ENCODE measurements at regions not wholly inside any gene's neighbourhood (a gene's known extent, or its start where the extent isn't known, plus 50 kb on each side); places are given as distances from the start of the nearest gene placed in this dataset.

DNA sequence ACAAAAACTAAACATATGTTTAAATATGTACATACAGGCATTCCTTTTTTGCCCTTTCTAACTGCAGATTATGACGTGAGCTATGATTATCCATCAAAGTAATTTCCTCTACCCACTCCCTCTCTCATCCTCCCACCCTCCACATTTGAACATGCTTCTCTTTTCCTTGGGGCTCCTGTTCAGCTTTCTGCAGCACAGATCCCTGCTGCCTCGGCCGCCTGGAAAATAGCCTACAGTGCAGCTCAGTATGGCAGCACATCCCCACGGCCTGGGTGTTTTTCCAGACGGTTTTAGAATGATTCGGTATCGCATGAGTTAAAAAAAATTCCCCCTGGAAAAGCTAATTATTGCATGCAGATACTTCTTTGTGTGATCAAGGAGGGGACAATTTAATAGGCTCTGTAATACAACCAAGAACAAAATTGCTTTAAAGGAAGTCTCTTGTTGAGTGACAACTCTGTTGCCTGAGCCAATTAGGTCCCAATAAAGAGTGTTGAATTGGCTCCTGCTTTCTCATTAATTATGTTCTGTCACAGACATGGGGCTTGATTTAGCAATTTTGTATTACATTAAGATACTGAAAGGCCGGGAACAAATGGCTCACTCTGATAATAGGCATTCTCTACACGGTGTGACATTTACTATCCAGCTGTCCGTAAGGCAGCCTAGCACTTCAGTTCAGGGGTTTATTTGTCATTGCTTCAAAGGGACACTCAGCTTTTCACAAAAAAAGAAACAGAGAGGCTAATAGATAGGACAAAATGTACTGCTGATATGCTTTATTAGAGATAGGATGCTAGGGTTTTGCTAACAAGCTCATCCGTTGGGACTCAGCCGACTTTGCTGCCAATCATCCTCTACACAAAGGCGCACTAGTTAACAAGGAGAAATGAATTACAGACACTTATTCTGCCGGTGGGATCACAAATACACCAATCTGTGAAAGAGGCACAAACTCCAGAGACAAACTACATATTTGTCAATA is 285.8 kb upstream of the G2E3 start:
- TF ChIP-seq, protein P1, sequence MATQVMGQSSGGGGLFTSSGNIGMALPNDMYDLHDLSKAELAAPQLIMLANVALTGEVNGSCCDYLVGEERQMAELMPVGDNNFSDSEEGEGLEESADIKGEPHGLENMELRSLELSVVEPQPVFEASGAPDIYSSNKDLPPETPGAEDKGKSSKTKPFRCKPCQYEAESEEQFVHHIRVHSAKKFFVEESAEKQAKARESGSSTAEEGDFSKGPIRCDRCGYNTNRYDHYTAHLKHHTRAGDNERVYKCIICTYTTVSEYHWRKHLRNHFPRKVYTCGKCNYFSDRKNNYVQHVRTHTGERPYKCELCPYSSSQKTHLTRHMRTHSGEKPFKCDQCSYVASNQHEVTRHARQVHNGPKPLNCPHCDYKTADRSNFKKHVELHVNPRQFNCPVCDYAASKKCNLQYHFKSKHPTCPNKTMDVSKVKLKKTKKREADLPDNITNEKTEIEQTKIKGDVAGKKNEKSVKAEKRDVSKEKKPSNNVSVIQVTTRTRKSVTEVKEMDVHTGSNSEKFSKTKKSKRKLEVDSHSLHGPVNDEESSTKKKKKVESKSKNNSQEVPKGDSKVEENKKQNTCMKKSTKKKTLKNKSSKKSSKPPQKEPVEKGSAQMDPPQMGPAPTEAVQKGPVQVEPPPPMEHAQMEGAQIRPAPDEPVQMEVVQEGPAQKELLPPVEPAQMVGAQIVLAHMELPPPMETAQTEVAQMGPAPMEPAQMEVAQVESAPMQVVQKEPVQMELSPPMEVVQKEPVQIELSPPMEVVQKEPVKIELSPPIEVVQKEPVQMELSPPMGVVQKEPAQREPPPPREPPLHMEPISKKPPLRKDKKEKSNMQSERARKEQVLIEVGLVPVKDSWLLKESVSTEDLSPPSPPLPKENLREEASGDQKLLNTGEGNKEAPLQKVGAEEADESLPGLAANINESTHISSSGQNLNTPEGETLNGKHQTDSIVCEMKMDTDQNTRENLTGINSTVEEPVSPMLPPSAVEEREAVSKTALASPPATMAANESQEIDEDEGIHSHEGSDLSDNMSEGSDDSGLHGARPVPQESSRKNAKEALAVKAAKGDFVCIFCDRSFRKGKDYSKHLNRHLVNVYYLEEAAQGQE (IDR thresholded peaks at IDR 0.05; ENCODE audit: insufficient read depth in 1 of 2, low read depth in 2 of 2, low read length in 2 of 2), result no peak
- no peak for TF ChIP-seq FOXP2 (optimal IDR thresholded peaks at IDR 0.05; ENCODE audit: borderline replicate concordance, extremely low read depth, extremely low read length, insufficient read depth)
- TF ChIP-seq SIN3A (IDR thresholded peaks at IDR 0.05; ENCODE audit: borderline replicate concordance, insufficient read depth, low read length), result no peak
- TF ChIP-seq POLR2AphosphoS5 (IDR thresholded peaks at IDR 0.05; ENCODE audit: low read depth, low read length), result no peak
- TF ChIP-seq TAF1 (IDR thresholded peaks at IDR 0.05; ENCODE audit: borderline replicate concordance, insufficient read depth, low read length), result no peak

DNA sequence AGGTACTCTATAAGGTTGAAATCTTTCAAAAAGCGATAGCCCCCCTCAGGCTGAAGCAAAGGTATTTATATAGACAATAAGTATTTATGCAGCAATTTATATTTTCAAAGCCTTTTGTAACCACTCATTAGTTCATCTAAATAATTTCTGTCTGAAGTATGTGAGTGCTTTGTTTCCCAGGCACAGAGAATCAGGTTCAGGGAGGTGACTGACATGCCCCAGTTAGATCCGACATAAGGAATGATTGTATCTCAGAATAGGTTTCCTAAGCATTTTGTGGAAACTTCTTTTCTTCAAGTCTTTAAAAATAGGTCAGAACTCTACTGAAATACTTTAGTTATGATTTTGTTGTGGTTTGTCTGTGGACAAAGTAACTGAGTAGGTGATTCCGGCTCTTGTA is 283.4 kb upstream of the G2E3 start:
- TF ChIP-seq TAF1 (IDR thresholded peaks at IDR 0.05; ENCODE audit: borderline replicate concordance, insufficient read depth, low read length) (no peak), FOXP2 (optimal IDR thresholded peaks at IDR 0.05; ENCODE audit: borderline replicate concordance, extremely low read depth, extremely low read length, insufficient read depth) (no peak), SIN3A (IDR thresholded peaks at IDR 0.05; ENCODE audit: borderline replicate concordance, insufficient read depth, low read length) (no peak), POLR2AphosphoS5 (IDR thresholded peaks at IDR 0.05; ENCODE audit: low read depth, low read length) (no peak)
- TF ChIP-seq, protein P1 (IDR thresholded peaks at IDR 0.05; ENCODE audit: insufficient read depth in 1 of 2, low read depth in 2 of 2, low read length in 2 of 2), result no peak

DNA sequence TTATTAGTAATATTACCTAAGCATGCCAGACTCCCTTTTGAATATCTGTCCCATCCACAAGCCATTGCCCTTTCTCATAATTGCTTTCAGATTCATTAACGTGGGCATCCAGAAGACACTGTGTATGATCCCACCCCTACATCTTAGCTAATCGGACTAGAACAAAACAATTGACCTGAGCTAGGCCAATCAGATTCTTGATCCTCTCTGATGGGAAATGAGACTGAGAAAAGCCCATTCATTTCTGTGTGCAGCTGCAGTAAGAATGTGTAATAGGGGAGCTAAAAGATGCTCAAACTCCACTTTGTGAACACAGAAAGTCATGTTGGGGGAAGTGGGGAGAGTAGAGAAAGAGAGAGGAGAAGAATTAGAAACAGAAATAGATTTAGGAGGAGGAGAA is 281.7 kb upstream of the G2E3 start:
- TF ChIP-seq SIN3A (IDR thresholded peaks at IDR 0.05; ENCODE audit: borderline replicate concordance, insufficient read depth, low read length), result no peak
- no peak for TF ChIP-seq POLR2AphosphoS5 (IDR thresholded peaks at IDR 0.05; ENCODE audit: low read depth, low read length)

DNA sequence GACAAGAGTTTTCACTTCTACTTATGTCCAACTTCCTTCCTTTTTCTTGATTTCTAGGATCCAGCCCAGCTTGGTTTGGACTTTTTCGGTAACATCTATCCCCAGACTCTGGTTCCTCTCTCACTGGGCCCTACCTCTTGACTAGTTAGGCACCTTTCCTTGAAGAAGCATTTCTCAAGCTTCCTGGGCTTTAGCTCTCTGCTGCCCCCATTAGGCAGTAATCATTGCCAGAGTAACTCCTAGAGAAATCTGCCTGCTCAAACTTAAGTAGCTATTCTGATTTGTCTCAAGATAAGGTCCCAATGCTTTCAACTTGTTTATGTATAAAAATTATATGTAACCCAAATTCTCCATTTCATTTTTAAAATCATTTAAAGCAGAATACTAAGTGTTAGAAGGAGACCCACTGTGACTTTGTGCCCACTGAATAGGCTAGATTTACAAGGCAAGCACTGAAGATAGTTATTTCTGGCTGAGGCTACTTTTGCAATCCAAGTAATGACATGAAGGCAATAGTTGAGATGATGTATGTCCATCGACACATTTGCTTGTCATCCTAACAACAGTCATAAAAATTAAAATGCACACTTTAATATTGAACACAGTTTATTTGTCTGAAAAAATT is 275.0 kb upstream of the G2E3 start:
- no peak for TF ChIP-seq TAF1 (IDR thresholded peaks at IDR 0.05; ENCODE audit: borderline replicate concordance, insufficient read depth, low read length)
- no peak for TF ChIP-seq POLR2AphosphoS5 (IDR thresholded peaks at IDR 0.05; ENCODE audit: low read depth, low read length)
- TF ChIP-seq, protein P1 (IDR thresholded peaks at IDR 0.05; ENCODE audit: insufficient read depth in 1 of 2, low read depth in 2 of 2, low read length in 2 of 2), result no peak
- TF ChIP-seq SIN3A (IDR thresholded peaks at IDR 0.05; ENCODE audit: borderline replicate concordance, insufficient read depth, low read length), result no peak
- TF ChIP-seq FOXP2 (optimal IDR thresholded peaks at IDR 0.05; ENCODE audit: borderline replicate concordance, extremely low read depth, extremely low read length, insufficient read depth), result no peak

DNA sequence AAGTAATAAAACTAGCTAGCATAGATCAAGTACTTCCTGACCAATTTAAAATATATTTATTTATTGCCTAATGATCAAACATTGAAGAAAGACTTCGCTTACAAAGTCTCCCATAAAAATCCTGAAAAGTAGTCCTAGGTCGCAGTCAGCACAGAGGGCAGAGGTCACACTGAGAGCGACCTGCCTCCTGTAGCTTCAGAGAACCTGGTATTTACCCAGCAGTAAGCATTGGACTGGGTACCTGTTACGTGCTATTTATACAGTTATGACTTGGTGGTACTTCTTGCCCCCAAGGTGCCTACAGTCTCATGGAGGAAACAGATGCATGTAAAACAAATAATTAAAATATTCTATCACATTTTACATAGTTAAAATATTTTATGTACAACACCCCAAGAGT is 274.1 kb upstream of the G2E3 start:
- TF ChIP-seq POLR2AphosphoS5 (IDR thresholded peaks at IDR 0.05; ENCODE audit: low read depth, low read length), result no peak
- no peak for TF ChIP-seq FOXP2 (optimal IDR thresholded peaks at IDR 0.05; ENCODE audit: borderline replicate concordance, extremely low read depth, extremely low read length, insufficient read depth)
- no peak for TF ChIP-seq SIN3A (IDR thresholded peaks at IDR 0.05; ENCODE audit: borderline replicate concordance, insufficient read depth, low read length)
- no peak for TF ChIP-seq TAF1 (IDR thresholded peaks at IDR 0.05; ENCODE audit: borderline replicate concordance, insufficient read depth, low read length)
- TF ChIP-seq, protein P1 (IDR thresholded peaks at IDR 0.05; ENCODE audit: insufficient read depth in 1 of 2, low read depth in 2 of 2, low read length in 2 of 2), result no peak
